Progenitor cell of endocrine pancreas (in vitro differentiated cells): ENCODE measurements at regions not wholly inside any gene's neighbourhood (a gene's known extent, or its start where the extent isn't known, plus 50 kb on each side); places are given as distances from the start of the nearest gene placed in this dataset.

Experiments
- DNase-seq: peaks from one replicate; pipeline ENCODE4 v3.0.0; 2021; ENCODE audit warnings: low spot score; ENCODE audit not compliant: unreplicated experiment
- H3K27ac Mint-ChIP-seq: 2 replicates; pipeline ENCODE4 v1.8.0; 2021; ENCODE audit warnings: mild to moderate bottlenecking, moderate library complexity, mixed read lengths
- H3K27me3 Mint-ChIP-seq: 2 replicates; pipeline ENCODE4 v1.8.0; 2021; ENCODE audit warnings: mixed read lengths
- H3K36me3 Mint-ChIP-seq: 2 replicates; pipeline ENCODE4 v1.8.0; 2022; ENCODE audit warnings: mixed read lengths; ENCODE audit not compliant: insufficient read depth
- H3K4me1 Mint-ChIP-seq: 2 replicates; pipeline ENCODE4 v1.8.0; 2021; ENCODE audit warnings: low read depth, mixed read lengths
- H3K4me3 Mint-ChIP-seq: 2 replicates; pipeline ENCODE4 v1.8.0; 2021; ENCODE audit warnings: low read depth, mild to moderate bottlenecking, moderate library complexity, mixed read lengths
- H3K9me3 Mint-ChIP-seq: 2 replicates; pipeline ENCODE4 v1.8.0; 2021; ENCODE audit warnings: low read depth, mixed read lengths
- CTCF ChIP-seq: fragments of 200-600 bp; sonication (generic); IDR thresholded peaks from one replicate; pipeline ENCODE4 v1.5.0; 2021; ENCODE audit warnings: antibody characterized with exemption, mild to moderate bottlenecking; ENCODE audit not compliant: unreplicated experiment

- Mint-ChIP-seq H3K4me3 (no peak overlapping the region), H3K9me3 (peaks cover 10% of the 10 kb centered on the region)
These were observed 272.4 kb upstream of the MYO3A start for GRCh38 chr10:25661632-25662031.

GRCh38 chr10:25666276-25666675 is 267.8 kb upstream of the MYO3A start:
- no peak for DNase-seq
- Mint-ChIP-seq H3K4me1 (no peaks in the 10 kb centered on the region), H3K9me3 (peaks cover 5% of the 10 kb centered on the region), H3K36me3 (no peaks in the 10 kb centered on the region), H3K4me3 (no peak overlapping the region), H3K27ac (no peak overlapping the region), H3K27me3 (peaks cover 6% of the 10 kb centered on the region)
- no peak for TF ChIP-seq CTCF

More at GRCh38 chr10:25661632-25662031, 272.4 kb upstream of the MYO3A start:
- no peaks in the 10 kb centered on the region for H3K36me3 Mint-ChIP-seq
- no peak overlapping the region for H3K27ac Mint-ChIP-seq
- DNase-seq = no peak
- no peak for TF ChIP-seq CTCF
- H3K4me1 Mint-ChIP-seq = no peaks in the 10 kb centered on the region
- H3K27me3 Mint-ChIP-seq = peaks cover 11% of the 10 kb centered on the region

GRCh38 chr10:25675204-25675603 is 258.8 kb upstream of the MYO3A start:
- Mint-ChIP-seq H3K36me3 (no peaks in the 10 kb centered on the region), H3K27me3 (no peaks in the 10 kb centered on the region), H3K4me3 (no peak overlapping the region), H3K9me3 (peaks cover 10% of the 10 kb centered on the region), H3K4me1 (no peaks in the 10 kb centered on the region), H3K27ac (no peak overlapping the region)
- TF ChIP-seq CTCF = no peak
- DNase-seq = no peak

GRCh38 chr10:25675615-25676014 is 258.4 kb upstream of the MYO3A start:
- no peak for TF ChIP-seq CTCF
- Mint-ChIP-seq H3K4me1 (no peaks in the 10 kb centered on the region), H3K27ac (no peak overlapping the region), H3K4me3 (no peak overlapping the region), H3K27me3 (no peaks in the 10 kb centered on the region), H3K9me3 (peaks cover 10% of the 10 kb centered on the region), H3K36me3 (no peaks in the 10 kb centered on the region)
- DNase-seq = no peak

GRCh38 chr10:25678220-25678619 is 255.8 kb upstream of the MYO3A start:
- H3K36me3 Mint-ChIP-seq = no peaks in the 10 kb centered on the region
- DNase-seq = no peak
- H3K9me3 Mint-ChIP-seq = peaks cover 9% of the 10 kb centered on the region
- H3K4me1 Mint-ChIP-seq = no peaks in the 10 kb centered on the region
- no peak for TF ChIP-seq CTCF
- no peak overlapping the region for H3K4me3 Mint-ChIP-seq
- no peak overlapping the region for H3K27ac Mint-ChIP-seq
- H3K27me3 Mint-ChIP-seq = no peaks in the 10 kb centered on the region
